Caki2 (cell line): ENCODE measurements at regions not wholly inside any gene's neighbourhood (a gene's known extent, or its start where the extent isn't known, plus 50 kb on each side); places are given as distances from the start of the nearest gene placed in this dataset.

Experiments used
- DNase-seq: peaks from one replicate; pipeline ENCODE4 v3.0.0-alpha.2; 2015; ENCODE audit warnings: low read depth
- in situ Hi-C: cut with HindIII; loops from 2 replicates; pipeline ENCODE4 v1.10.0; 2016; ENCODE audit warnings: low sequenced_read_pairs, low pct_unique_long_range_greater_than_20kb, mixed read lengths

DNA sequence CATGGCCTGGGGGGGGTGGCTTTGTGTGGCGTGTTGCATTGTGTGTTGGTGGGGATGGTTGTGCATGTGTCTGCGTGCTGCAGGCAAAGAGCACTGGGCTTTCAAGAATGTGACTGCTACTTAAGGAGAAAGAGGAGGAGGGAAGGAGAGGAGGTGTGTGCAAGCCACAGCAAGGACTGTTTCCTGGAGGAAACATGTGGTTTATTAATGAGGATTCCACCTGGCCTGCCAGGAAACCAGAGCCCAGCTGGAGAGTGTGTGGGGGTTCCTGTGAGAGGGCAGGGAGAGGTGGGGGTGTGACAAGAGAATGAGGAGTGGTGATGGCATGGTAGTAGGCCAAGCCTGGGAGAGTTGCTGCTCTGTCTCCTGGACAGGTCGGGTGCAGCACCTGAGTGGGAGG is 258.1 kb upstream of the ROPN1 start:
- in situ Hi-C loops: no loop called here
- no peak for DNase-seq

DNA sequence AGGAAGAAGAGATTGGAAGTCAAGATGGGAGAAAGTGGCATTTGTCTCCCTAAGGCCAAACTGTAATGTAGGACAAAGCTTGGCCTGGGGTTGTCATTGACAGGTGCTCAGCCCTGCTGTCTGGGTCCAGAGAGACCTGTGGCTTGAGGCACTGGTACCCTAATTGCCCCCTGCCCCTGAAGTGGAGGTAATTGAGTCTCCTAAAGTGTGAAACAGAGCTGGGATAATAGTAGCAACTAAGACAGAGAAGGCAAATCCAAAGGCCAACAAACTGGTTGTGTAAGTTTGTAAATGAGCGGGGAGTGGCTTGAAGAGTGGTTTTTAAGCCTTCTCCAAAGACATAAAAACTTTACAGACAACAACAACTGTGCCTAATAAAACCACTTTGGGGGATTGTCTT is 264.2 kb upstream of the ROPN1 start:
- no peak for DNase-seq
- in situ Hi-C loops: no loop called here

DNA sequence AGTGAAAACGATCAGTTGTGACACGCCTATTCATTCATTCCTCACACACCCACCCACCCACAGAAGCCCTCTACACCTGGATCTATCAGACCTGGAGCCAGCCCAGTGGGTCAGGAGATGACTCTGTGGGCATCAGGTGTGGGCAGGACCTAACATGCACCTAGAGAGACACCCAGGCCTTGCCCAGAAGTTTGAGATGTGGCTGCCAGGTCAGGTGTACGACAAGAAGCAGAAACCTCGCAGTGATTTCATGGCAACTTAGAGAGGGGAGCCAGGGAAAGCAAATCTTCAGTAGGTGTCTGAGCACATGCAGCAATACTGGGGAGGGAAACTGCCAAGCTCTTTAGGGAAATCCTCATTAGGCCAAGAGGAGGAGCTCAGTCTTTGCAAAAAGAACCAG is 264.7 kb upstream of the ROPN1 start:
- in situ Hi-C loops: no loop called here
- DNase-seq: no peak

DNA sequence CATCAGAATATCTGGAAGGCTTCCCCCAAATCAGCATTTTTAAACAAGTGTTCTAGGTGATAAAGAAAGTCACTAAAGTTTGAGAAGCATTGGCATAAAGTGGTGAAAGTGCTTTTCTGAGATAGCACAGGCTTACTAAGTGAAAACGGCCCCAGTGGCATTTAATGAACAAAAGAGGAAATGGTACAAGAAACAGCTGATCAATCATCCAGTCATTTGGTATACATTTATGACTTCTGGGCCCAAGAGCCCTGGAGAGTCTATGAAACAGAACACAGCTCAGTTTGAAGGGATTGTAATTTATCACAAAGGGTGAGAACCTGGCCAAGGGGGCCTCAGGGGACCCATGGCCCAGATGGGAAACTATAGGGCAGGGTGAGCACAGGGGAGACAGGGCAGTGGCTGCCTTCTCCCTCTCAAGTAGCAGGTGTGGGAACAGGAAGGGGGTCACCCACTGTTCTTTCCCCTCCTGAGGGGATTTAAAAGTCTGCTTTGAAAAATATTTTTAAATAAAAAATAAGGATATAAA is 265.5 kb upstream of the ROPN1 start:
- no peak for DNase-seq
- in situ Hi-C loops: no loop called here

DNA sequence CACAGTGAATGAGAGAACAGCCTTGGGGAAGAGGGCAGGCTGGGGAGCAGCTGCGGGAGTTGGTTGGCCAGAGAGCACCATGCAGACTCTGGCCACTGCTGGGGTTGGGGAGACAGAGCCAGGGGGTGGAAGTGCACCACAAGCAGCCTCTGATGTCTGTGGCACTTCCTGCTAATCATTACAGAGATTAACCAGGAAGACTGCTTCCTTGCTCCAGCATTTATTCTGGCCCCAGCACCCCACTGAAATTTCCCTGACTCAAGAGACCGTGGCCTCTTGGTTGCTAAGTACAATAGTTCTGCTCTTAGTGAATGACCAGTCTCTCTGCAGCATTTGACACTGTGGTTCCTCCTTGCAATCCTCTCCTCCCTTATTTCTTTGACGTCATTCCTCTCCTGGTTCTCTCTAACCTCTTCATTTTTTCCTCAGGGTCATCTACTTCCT is 266.2 kb upstream of the ROPN1 start:
- peak; percentile 43 for DNase-seq
- in situ Hi-C loops: no loop called here

DNA sequence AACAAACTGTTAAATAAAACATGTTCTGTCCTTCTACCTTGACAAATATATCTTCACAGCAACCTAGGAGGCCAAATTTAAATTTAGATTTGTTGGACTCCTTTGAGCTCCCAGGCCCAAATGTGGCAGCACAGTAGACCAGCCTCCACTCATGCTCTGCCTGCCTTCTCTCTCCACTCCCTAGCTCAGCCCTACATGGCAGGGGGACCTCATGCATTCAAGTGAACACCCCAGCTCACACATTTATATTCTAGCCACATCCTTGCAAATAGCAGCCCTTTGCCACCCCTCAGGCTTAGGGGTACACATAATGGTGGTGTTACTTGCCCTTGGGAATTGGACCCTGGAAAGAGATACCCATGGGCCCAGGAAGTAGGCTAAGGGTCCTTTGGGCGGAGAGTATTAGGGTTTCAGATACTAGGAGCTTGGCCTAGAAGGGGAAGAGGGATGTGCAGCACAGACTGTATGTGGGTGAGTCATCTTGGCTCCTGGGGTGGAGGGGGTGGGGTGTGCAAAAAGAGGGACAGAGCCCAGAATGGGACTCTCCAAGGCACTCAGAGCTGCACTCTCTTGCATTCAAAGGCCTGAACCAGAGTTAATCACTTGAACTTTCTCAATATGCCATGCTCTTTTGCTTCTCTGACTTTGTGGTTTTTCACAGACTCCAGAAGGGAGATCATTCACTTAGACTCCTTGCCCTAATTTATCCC is 268.4 kb upstream of the ROPN1 start:
- DNase-seq: peak; percentile 58
- in situ Hi-C loops: no loop called here

DNA sequence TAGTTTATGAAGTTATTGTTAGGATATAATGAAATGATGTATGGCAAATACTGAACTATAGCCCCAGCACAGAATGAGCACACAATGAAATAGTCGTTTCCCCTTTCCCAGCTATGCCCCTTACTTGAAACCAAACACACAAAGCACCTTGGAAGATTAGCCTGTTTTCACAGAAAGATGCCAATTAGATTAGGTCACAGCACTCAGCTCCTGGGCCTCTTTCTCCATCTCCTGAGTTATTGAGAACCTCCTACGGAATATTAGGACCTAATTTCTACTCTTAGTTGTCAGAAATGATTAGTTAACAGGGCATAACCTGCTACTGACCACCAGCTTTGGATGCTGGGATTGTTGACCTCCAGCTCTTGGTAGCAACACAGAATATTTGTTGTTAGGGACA is 269.4 kb upstream of the ROPN1 start:
- in situ Hi-C loops: no loop called here

DNA sequence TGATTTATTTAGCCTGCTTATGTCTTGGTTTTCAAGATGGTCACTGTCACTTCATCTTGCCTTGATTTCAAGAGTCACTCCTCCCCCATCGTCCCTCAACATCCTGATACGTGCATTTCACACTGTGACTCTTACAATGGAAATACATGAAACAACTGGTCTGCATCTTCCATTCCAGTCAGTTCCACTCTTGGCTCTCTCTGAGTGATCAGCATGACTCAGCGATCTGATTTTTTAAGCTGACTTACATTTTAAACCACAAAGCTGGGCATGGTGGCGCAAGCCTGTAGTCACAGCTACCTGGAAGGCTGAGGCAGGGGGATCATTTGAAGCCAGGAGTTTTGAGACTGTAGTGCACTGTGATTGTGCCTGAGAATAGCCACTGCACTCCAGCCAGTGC is 271.2 kb upstream of the ROPN1 start:
- in situ Hi-C loops: no loop called here
- DNase-seq: peak; percentile 73

More for the DNA sequence above, 269.4 kb upstream of the ROPN1 start:
- no peak for DNase-seq

DNA sequence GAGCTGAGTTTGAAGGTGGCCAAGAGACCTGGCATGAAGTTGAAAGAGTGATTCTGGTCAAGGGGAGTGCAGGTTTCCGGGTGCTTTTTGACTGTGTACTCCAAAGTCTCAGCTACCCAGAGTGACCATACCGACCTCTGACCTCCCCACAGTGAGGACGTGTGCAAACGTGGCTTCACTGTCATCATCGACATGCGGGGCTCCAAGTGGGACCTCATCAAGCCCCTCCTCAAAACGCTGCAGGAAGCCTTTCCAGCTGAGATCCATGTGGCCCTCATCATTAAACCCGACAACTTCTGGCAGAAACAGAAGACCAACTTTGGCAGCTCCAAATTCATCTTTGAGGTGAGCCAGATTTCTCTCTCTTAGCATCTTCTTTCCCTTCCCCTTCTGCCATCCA is 272.4 kb upstream of the ROPN1 start:
- no peak for DNase-seq
- in situ Hi-C loops: no loop called here

DNA sequence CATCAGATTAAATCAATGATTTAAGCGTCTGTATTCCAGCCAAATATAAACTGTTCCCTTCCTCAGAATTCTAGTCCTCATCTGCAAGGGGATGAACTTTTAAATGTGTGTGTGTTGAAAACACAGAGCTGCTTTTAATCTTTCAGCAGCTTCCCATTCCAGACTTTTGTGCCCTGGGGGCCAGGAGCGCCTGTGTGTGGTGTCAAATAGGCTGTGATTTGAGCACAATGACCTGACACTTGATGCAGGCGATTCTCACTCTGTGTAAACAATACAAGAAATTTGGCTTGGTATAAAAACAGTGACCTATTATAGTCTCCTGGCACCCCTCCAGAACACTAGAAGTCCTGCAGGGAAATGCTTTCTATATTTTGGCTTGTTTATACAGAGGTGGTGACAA is 274.6 kb upstream of the ROPN1 start:
- DNase-seq: peak; percentile 19
- in situ Hi-C loops: no loop called here

DNA sequence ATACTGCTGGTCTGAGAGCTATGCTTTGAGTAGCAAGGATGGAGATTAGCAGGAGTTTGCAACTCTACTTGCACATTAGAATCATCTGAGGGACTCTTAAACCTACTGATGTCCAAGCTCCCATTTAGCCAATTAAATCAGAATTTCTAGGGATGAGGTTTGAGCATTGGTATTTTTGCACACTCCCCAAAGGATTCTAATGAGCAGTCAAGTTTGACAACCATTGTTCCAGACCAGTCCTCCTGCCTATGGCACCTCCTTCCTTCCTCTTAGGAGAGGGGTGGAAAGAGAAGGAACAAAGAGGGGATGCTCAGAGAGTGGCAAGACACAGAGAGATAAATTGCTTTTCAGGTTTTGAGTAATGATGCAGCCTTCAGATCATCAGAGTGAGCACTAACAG is 275.5 kb upstream of the ROPN1 start:
- in situ Hi-C loops: no loop called here
- peak; percentile 17 for DNase-seq

DNA sequence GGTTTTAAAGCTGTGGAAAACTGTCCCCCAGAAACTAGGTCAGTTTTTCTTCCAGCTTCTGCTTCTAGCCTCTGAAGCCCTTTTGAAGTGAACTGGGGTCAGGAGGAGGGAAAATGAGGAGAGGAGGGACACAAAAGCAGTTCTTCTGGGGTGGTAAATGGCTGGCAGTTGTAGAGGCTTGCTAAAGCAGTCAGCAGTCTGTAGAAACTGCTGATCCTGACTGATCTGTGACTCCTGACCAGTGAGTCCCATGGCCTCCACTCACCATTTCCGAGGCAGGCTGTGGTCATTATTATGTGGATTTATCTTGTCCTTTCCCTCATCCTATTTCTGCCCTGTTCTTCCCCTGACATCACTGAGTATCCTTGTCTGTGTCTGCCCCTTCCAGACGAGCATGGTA is 276.4 kb upstream of the ROPN1 start:
- in situ Hi-C loops: no loop called here

DNA sequence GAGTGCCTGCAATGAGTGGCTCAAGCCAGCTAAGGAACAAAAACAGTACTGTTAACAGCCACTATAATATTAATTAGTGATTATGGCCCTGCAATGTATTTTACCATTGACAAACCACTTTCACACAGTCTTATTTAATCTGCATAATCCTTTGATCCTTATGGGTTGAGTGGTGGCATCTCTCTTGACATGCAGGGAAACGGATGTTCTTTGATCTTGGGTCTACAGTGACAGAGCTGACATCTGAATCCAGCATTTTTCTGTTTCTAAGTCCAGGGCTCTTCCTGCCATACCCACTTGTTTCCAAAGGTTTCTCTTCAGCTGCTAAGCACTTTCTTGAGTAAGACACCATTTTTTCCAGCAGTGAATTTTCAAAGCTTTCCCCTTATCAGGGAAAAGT is 277.7 kb upstream of the ROPN1 start:
- in situ Hi-C loops: no loop called here
- no peak for DNase-seq

More for the DNA sequence above, 276.4 kb upstream of the ROPN1 start:
- no peak for DNase-seq

DNA sequence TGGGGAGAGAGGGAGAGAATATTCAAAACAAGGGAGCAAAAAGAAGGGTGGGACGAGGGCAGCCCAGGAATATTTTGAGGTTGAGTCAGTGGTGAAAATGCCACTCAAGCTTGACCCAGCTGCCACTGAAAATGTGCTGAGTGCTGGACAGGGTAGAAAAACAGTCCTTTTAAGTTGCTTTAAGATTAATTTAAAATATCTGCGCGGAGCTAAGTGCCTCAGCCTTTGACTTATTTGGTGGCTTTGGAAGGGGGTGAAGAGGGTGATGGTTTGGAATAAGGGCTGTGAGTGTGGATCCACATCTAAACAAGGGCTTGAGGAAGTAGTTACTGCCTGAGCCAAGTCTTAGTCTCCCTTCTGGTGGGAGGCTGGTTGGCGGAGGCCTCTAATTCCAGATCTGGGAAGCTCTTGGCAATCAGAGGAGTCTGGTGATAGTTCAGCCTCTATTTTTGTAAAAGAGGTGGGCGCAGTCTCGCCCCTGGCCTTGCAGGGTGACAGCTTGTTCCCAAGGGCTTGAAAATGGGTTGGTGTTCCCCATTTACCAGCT is 280.8 kb upstream of the ROPN1 start:
- in situ Hi-C loops: no loop called here
- DNase-seq: peak; percentile 53

DNA sequence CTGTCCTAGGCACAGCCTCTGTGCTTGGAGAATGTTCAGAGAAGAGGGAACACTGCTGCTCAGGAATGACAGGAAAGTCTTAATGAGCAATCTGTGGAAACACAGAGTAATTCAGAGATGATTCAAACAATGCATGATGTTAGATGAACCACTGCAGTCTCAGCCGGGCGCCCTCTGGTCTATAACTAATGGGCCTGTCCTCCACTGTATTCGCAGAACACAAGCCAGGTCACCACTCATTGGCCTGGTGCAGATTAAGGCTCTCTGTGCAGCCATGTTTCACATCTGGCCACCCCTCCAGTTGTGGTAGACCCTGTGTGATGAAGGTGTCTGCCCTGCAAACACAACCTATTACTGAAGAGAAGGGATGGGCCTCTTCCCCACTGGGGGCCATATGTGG is 281.7 kb upstream of the ROPN1 start:
- in situ Hi-C loops: no loop called here

DNA sequence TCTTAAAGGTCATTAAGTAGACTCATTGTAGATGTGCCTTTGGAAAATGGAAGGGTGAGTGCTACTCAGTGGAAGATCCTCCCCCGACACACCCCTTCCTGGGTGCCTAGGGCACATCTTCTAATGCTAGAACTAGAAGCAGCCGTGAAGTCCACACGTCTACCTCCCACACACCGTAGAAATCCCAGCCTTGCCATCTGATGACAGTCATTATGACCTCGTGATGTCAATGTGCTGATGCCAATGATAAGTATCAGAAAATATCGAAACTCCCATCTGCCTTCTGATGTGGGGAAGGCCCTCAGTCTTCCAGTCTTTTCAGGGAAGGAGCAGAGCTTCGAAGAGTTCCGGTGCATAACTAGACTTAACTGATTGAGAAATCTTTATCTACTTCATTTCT is 282.1 kb upstream of the ROPN1 start:
- in situ Hi-C loops: no loop called here

More for the DNA sequence above, 281.7 kb upstream of the ROPN1 start:
- no peak for DNase-seq

DNA sequence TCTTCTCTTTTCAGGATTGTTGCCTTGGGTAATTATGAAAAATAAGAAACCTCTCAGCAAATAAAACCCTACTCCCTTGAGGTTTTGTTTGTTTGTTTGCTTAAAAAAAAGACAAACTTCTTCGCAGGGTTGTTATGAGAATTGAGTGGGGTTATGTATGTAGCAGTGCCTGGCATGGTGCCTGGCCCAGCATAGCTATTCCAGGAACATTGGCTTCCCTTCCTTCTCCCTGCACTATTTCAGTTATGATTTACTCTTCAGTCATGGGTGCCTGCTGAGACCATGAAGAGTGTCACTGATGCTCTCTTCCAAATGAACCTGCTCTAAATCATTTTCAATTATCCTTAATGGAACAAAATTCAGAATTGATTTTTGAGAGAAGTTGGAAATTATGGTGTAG is 283.5 kb upstream of the ROPN1 start:
- no peak for DNase-seq
- in situ Hi-C loops: no loop called here

More for the DNA sequence above, 282.1 kb upstream of the ROPN1 start:
- DNase-seq: no peak

DNA sequence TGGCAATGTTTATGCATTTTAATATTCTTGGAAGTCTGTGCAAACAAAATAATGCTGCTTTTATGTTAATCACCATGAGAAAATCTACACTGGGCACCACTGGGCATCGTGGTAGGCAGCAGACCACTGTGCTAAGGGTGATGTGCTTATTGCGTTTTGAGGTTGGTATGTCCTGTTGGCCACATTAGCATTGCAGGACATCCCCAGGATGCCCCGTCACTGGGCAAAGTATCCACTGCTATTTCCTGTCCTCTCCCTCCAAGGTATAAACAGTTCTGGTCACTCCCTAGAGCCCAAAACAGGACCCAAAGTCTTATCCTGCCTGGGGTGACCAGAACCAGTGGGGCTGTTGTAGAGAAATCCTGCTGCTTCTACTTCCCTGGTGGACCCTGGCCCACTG is 284.2 kb upstream of the ROPN1 start:
- DNase-seq: no peak
- in situ Hi-C loops: no loop called here

DNA sequence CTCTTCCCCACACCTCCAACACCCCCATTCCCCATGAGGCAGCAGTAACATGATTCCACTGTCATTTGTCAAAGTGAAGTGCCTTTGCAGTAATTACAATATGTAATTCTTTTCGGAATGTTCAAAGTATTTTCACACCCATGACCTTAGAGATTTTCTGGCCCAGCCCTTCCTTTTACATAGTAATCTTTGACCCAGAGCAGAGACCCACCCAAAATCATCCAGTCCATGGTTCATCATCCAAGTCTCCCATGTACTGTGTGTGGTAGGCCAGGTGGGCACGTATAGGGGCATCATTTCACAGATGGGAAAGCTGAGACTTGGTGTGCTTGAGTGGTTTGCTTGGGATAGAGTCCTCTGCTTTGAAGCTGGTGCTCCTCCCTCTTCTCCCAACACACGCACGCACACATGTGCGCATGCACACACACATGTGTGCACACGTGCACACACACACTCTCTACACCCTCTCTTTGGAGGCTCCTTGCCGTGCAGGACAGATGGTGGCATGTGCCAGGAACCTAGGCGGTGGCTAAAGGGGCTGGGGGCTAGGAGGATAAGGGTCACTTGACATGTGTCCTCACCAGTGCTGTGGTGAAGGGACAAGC is 284.7 kb upstream of the ROPN1 start:
- in situ Hi-C loops: no loop called here

More for the DNA sequence above, 284.7 kb upstream of the ROPN1 start:
- no peak for DNase-seq
